AG04450 (cell line): ENCODE measurements at regions not wholly inside any gene's neighbourhood (a gene's known extent, or its start where the extent isn't known, plus 50 kb on each side); places are given as distances from the start of the nearest gene placed in this dataset.
A peak's percentile ranks its signal among the peaks of the same experiment; 100 is the strongest.

Source experiments
- CTCF ChIA-PET: fragments of 300-600, 350-600 bp; formaldehyde crosslinking; extraction: SDS; loops from one replicate; lab custom pipeline; 2022; ENCODE audit warnings: antibody characterized with exemption, inconsistent platforms; lab: Charles Lee
- POLR2A ChIA-PET: fragments of 350-600 bp; formaldehyde crosslinking; extraction: SDS; loops from one replicate; lab custom pipeline; 2021; ENCODE audit warnings: antibody characterized with exemption, inconsistent platforms; lab: Yijun Ruan, JAX
- DNase-seq: peaks from one replicate; pipeline ENCODE4 v3.0.0-alpha.2; 2011; ENCODE audit warnings: low read depth, low spot score
- H3K27ac ChIP-seq: one replicate; pipeline ENCODE4 v1.5.1; 2012; ENCODE audit warnings: low read depth, low read length, control low read depth
- H3K27me3 ChIP-seq: one replicate; pipeline ENCODE4 v1.6.0; 2012; ENCODE audit warnings: low read length; ENCODE audit not compliant: control insufficient read depth, insufficient read depth
- H3K4me3 ChIP-seq: 2 replicates; pipeline ENCODE4 v1.5.1; 2011; ENCODE audit warnings: mild to moderate bottlenecking, low read depth, low read length, control low read depth
- H3K9me3 ChIP-seq: 2 replicates; pipeline ENCODE4 v1.5.1; 2012; ENCODE audit warnings: low read length; ENCODE audit not compliant: control insufficient read depth, insufficient read depth
- CTCF ChIP-seq: IDR thresholded peaks from 2 replicates; pipeline ENCODE4 v1.5.1; 2011; ENCODE audit warnings: low read depth, low read length, control low read depth, inconsistent platforms

DNA sequence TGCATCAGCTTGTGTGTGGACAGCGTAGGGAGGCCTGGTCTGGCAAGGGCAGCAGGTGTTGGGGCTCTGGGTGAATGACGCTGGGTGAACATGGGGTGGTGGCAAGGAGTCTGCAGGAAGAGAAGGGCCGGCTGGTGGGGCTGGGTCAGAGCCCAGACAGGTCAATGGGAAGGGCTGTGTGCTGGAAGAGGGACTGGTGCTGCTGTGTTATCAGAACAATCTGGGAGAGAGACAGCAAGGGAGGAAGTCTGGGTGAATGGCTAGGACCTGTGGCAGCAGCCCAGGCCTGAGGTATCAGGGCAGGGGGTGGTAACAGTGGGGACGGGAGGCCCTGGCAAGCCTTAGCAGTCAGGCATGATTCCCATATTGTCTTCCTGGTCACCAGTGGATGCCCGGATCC lies 206.7 kb downstream of the SNX19 start:
- Histone ChIP-seq H3K4me3 (no peak overlapping the region), H3K27me3 (no peaks in the 10 kb centered on the region), H3K9me3 (peaks cover 3% of the 10 kb centered on the region), H3K27ac (no peak overlapping the region)
- TF ChIP-seq CTCF, result no peak
- no peak for DNase-seq
- POLR2A ChIA-PET, result no interaction called here
- CTCF ChIA-PET, result no interaction called here

DNA sequence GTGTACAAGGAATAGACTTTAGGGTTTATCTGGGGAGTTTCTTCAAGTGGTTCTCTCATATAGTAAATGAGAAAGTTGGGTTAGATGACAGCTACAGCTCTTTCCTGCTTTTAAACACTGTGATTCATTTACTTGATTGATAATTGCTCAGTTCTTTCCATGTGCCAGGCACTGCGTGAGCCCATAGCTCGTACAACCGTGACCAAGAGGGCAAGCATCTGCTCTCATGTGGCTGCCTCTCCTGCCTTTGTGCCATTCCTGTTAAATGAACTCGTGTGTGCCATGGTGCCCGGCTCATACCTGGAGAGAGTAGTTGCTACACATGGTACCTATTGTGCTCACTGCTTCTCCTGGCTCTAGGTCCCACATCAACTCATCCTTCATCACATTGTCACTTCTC lies 206.3 kb downstream of the SNX19 start:
- H3K27ac ChIP-seq, result peak overlapping the region; percentile 59
- TF ChIP-seq CTCF, result no peak
- POLR2A ChIA-PET, result interaction anchor here (0.5 kb wide), 1 partner anchor 32 kb away, joined by 3 read pairs; no protein-coding TSS in a partner anchor
- DNase-seq, result no peak
- CTCF ChIA-PET, result interaction anchor here (0.6 kb wide), 1 partner anchor 11 kb away, joined by 3 read pairs; no protein-coding TSS in a partner anchor
- H3K27me3 ChIP-seq, result no peaks in the 10 kb centered on the region
- peaks cover 3% of the 10 kb centered on the region for H3K9me3 ChIP-seq
- no peak overlapping the region for H3K4me3 ChIP-seq

DNA sequence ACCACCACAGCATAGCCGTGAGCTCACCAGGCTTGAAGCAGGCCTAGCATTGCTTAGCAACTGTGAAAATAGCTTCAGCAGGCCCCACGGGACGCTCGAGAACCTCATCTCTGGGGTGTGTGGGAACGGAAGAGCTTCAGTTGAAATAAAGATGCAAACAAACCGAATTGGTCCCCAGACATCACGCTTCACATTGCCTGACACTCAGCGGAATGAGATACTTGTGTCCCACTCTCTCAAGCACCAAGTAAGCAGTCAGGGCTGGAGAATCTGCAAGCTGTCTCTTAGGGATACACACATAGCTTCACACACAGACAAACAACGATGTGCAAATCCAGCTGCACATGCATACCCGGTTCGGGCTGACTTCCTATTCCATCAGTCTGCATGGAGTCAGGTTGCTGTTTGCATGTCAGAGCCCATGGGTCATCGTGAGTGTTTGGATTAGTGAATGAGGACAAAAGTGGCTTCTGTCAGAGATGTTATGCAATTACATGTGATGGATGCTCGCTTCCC lies 205.7 kb downstream of the SNX19 start:
- DNase-seq, result peak; percentile 59
- peak overlapping the region; percentile 59 for H3K27ac ChIP-seq
- H3K4me3 ChIP-seq, result no peak overlapping the region
- H3K27me3 ChIP-seq, result no peaks in the 10 kb centered on the region
- CTCF ChIA-PET, result interaction anchor here (0.6 to 2.1 kb wide), 3 partner anchors 11 to 1880 kb away, joined by 3 to 7 read pairs (median 3); no protein-coding TSS in a partner anchor
- POLR2A ChIA-PET, result interaction anchor here (0.5 kb wide), 1 partner anchor 33 kb away, joined by 3 read pairs; no protein-coding TSS in a partner anchor
- no peak for TF ChIP-seq CTCF
- H3K9me3 ChIP-seq, result peaks cover 3% of the 10 kb centered on the region

DNA sequence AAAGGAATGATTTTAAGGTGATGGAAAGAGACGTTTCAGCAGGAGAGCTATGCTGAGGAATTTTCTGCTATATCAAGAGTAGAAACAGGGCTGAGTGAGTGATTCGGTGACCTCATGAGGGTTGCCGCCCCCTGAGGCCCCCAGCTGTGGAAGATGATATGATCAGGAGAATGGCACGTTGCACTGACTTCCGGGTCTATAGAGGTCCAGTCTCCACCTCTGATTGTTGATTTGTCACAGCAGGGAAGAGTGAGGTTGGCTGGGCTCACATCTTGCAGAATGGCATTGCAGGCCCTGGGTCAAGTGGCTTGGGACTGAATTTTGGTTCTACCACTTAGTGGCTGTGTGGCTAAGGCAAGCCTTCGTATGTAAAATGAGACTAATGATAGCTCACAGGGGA lies 205.1 kb downstream of the SNX19 start:
- CTCF ChIA-PET, result interaction anchor here (0.7 to 2.1 kb wide), 2 partner anchors 277 to 1880 kb away, joined by 3 to 7 read pairs; no protein-coding TSS in a partner anchor
- POLR2A ChIA-PET, result no interaction called here

More for the DNA sequence above, 205.1 kb downstream of the SNX19 start:
- H3K27me3 ChIP-seq, result no peaks in the 10 kb centered on the region
- no peak for DNase-seq
- H3K9me3 ChIP-seq, result peaks cover 3% of the 10 kb centered on the region
- no peak overlapping the region for H3K4me3 ChIP-seq
- H3K27ac ChIP-seq, result peak overlapping the region; percentile 1
- TF ChIP-seq CTCF, result no peak
